ENCODE measurements at regions not wholly inside any gene's neighbourhood (a gene's known extent, or its start where the extent isn't known, plus 50 kb on each side); places are given as distances from the start of the nearest gene placed in this dataset.
A peak's percentile ranks its signal among the peaks of the same experiment; 100 is the strongest.

GRCh38 chr11:116694815-116695590 lies 77.8 kb downstream of the BUD13 start:
- TF ChIP-seq POLR2A (IDR thresholded peaks at IDR 0.05) = no peak
- TF ChIP-seq, protein P1, sequence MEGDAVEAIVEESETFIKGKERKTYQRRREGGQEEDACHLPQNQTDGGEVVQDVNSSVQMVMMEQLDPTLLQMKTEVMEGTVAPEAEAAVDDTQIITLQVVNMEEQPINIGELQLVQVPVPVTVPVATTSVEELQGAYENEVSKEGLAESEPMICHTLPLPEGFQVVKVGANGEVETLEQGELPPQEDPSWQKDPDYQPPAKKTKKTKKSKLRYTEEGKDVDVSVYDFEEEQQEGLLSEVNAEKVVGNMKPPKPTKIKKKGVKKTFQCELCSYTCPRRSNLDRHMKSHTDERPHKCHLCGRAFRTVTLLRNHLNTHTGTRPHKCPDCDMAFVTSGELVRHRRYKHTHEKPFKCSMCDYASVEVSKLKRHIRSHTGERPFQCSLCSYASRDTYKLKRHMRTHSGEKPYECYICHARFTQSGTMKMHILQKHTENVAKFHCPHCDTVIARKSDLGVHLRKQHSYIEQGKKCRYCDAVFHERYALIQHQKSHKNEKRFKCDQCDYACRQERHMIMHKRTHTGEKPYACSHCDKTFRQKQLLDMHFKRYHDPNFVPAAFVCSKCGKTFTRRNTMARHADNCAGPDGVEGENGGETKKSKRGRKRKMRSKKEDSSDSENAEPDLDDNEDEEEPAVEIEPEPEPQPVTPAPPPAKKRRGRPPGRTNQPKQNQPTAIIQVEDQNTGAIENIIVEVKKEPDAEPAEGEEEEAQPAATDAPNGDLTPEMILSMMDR (IDR thresholded peaks at IDR 0.05) = no peak
- ATAC-seq (no peak), DNase-seq (no peak)
- Histone ChIP-seq H3K27ac (no peak overlapping the region), H3K9me3 (no peaks in the 10 kb centered on the region), H3K27me3 (no peaks in the 10 kb centered on the region), H3K36me3 (replicated peaks in 1 of 2; ENCODE audit: insufficient read depth in 1 of 2, low read depth in 2 of 2) (no peaks in the 10 kb centered on the region), H3K4me3 (no peak overlapping the region), H3K4me1 (peaks cover 31% of the 10 kb centered on the region)
- intact Hi-C loops (cut with DNase I) = no loop called here
- WGBS, 2 donors = 77 to 85% methylated on average over 14 of the region's 14 CpGs

DNA sequence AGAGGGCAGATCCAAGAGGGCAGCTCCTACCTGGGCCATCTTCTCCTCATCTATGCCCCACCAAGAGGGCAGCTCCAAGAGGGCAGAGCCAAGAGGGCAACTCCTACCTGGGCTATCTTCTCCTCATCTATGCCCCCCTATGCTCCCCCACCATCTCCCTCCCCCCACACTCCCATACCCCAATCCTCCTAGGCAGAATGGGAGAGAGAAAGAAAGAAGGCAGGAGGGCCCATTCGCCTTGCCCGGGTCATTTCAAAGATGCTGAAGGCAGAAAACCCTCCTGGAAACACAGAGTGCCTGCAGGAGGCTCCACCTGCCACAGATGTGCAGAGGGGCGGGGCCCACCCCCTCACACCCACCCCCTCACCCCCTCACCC lies 78.5 kb downstream of the BUD13 start:
- Histone ChIP-seq H3K4me1 (peaks cover 31% of the 10 kb centered on the region), H3K4me3 (no peak overlapping the region), H3K36me3 (replicated peaks in 1 of 2; ENCODE audit: insufficient read depth in 1 of 2, low read depth in 2 of 2) (no peaks in the 10 kb centered on the region), H3K27me3 (no peaks in the 10 kb centered on the region), H3K9me3 (no peaks in the 10 kb centered on the region), H3K27ac (peak overlapping the region in 3 of 4 donors; percentile 58 to 68 (median 63))
- TF ChIP-seq, protein P1 (IDR thresholded peaks at IDR 0.05) = no peak
- TF ChIP-seq POLR2A (IDR thresholded peaks at IDR 0.05) = no peak
- ATAC-seq = no peak
- DNase-seq = no peak
- 35 to 90% methylated on average over 2 to 3 of the region's 3 CpGs for WGBS, 2 donors
- intact Hi-C loops (cut with DNase I) = no loop called here

GRCh38 chr11:116693593-116694348 lies 79.0 kb downstream of the BUD13 start:
- intact Hi-C loops (cut with DNase I) = no loop called here
- Histone ChIP-seq H3K27ac (peak overlapping the region in 3 of 4 donors; percentile 58 to 68 (median 63)), H3K4me1 (peaks cover 31% of the 10 kb centered on the region), H3K36me3 (replicated peaks in 1 of 2; ENCODE audit: insufficient read depth in 1 of 2, low read depth in 2 of 2) (no peaks in the 10 kb centered on the region), H3K27me3 (no peaks in the 10 kb centered on the region), H3K9me3 (no peaks in the 10 kb centered on the region), H3K4me3 (no peak overlapping the region)
- 30 to 35% methylated on average over 11 to 16 of the region's 16 CpGs for WGBS, 2 donors
- TF ChIP-seq POLR2A (IDR thresholded peaks at IDR 0.05) = no peak
- TF ChIP-seq, protein P1 (IDR thresholded peaks at IDR 0.05) = no peak
- peak; percentile 66 to 80 (median 79) for DNase-seq
- ATAC-seq = peak; percentile 81

GRCh38 chr11:116693102-116693570 lies 79.7 kb downstream of the BUD13 start:
- Histone ChIP-seq H3K9me3 (no peaks in the 10 kb centered on the region), H3K27ac (peak overlapping the region in 3 of 4 donors; percentile 58 to 68 (median 63)), H3K4me3 (no peak overlapping the region), H3K27me3 (no peaks in the 10 kb centered on the region), H3K4me1 (peaks cover 31% of the 10 kb centered on the region), H3K36me3 (replicated peaks in 1 of 2; ENCODE audit: insufficient read depth in 1 of 2, low read depth in 2 of 2) (no peaks in the 10 kb centered on the region)
- DNase-seq = no peak
- TF ChIP-seq POLR2A (IDR thresholded peaks at IDR 0.05) = no peak
- TF ChIP-seq, protein P1 (IDR thresholded peaks at IDR 0.05) = no peak
- ATAC-seq = no peak
- intact Hi-C loops (cut with DNase I) = no loop called here
- 63 to 77% methylated on average over 1 of the region's 1 CpG for WGBS, 2 donors
